NOMO-1 (cell line): ENCODE measurements at regions not wholly inside any gene's neighbourhood (a gene's known extent, or its start where the extent isn't known, plus 50 kb on each side); places are given as distances from the start of the nearest gene placed in this dataset.
"Not testable (repeated sequence)": the region's sequence is repeated elsewhere in the genome, so short reads cannot be mapped to it uniquely, and the experiment has no call there.

ENCODE experiments used
- DNase-seq, 2 experiments: peaks; one replicate each; lab custom pipeline; 2025; ENCODE audit not compliant: unreplicated experiment in 2 of 2; lab: John Stamatoyannopoulos, UW

DNA sequence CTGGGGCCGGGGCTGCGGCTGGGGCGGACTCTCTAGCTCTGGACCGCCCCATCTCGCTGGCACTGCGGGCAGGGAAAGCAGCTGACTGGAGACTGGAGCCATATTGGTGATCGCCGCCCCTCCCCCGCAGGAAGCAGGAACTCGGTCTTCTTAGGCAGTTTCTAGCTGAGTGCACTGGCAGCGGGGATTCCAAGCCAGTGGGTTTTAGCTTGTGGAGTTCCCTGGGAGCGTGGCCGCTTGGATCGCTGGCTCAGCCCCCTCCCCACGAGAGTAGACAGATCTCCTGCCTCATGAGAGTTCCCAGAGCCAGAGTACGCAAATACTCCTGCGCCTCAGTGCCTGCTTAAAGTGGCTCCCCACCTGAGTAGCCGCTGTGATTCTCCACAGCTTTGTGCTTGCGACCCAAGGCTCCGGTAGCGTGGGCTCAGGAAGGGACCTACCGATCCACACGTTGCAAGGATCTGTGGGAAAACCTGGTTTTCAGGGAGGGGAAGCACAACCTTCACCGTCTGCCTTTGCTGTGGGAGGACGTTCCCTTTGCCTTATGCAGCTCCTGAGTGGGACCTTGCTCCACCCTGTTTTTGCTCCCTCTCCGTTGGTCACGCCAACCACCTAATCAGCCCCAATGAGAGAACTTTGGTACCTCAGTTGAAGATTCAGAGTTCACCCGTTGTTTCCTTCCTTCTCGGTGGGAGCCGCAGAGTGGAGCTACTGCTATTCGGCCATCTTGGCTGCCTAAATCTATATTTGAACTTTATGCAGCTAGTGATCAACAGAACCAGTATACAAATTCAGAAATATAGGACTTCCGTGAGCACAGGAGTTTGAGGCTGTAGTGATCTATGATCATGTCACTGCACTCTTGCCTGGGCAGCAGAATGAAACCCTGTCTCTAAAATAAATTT lies 803.9 kb upstream of the PCDH10 start:
- no peak for DNase-seq

GRCh38 chr4:132346016-132346415 lies 803.1 kb upstream of the PCDH10 start:
- no peak for DNase-seq

DNA sequence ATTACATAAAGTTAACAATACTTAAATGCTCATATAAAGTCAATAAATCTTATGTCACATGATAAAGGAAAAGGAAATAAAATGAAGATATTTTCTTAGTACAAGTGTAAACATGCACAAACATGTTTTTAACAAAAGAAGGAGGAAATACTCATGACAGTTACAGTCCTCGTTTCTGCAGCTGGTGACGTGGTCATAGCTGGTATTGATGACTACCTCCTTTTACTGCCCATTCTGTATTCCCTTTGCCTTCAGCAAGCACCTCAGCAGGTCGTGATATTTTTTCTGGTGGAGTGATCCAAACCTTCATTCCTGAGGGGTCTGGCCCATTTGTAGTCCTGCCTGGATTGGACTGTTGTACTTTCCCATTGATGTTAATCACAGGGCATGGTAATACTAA lies 797.5 kb upstream of the PCDH10 start:
- DNase-seq = not testable (repeated sequence)

DNA sequence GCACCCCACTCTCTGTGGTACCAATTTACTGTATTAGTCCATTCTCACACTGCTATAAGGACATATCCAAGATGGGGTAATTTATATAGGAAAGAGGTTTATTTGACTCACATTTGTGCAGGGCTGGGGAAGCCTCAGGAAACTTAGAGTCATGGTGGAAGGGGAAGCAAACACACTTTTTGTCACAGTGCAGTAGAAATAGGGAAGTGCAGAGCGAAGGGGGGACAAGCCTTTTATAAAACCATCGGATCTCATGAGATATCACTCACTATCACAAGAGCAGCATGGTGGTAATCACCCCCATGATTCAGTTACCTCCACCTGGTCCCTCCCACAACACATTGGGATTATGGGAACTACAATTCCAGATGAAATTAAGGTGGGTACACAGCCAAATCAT lies 766.9 kb upstream of the PCDH10 start:
- DNase-seq = no peak

GRCh38 chr4:132383571-132384199 lies 765.4 kb upstream of the PCDH10 start:
- no peak for DNase-seq

DNA sequence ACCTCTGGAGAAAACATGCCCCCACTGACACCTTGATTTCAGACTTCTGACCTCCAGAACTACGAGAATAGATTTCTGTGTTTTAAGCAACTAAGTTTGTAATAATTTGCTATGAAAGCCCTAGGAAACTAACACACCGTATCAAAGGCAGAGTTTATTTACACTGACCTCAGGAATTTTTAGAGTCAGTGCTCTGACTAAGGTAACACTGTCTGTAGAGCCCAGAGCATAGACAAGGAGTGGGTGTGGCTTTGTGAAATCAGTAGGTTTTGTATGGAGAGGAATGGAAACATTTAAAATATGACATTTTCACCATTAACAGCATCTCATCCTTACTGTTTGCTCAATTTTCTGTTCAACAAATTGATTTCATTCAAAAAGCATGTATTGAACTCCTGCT lies 764.4 kb upstream of the PCDH10 start:
- DNase-seq = no peak

GRCh38 chr4:132386130-132386529 lies 763.0 kb upstream of the PCDH10 start:
- DNase-seq = no peak

DNA sequence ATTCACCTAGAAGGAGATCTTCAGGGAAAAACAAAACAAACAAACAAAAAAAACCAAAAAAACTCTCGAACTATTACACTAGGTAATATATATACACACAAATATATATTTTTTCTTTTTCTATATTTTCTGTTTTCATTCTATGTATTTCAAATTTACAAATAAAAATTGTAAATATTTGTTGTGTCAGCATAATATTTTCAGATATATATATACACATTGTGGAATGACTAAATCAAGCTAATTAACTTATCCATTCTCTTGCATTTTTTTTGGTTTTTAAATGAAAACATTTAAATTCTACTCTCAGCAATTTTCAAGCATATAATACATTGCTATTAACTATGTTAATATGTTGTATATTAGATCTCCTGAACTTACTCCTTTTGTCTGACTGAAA lies 762.0 kb upstream of the PCDH10 start:
- DNase-seq = no peak

- no peak for DNase-seq
These were observed 753.5 kb upstream of the PCDH10 start for GRCh38 chr4:132395561-132395960.

DNA sequence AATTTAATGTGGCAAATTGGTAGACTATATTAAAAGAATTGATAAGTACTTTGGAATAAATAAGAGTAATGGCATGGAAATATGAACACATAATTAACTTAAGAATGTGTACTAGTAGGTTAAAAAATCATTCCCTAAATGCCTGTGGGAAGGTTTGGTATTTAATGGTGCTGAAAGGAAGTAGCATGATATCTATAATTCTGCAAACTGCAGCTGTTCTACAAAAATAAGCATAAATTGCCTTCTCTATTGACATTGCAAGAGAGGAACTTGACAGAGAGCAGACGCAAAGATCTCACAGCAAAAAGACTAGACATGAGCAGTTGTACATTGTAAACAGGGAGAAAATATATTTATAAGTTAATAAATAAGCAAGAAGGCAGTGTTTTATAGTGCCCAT lies 752.5 kb upstream of the PCDH10 start:
- DNase-seq = no peak

- no peak for DNase-seq
These were observed 731.9 kb upstream of the PCDH10 start for GRCh38 chr4:132417220-132417619.

GRCh38 chr4:132427125-132427524 lies 722.0 kb upstream of the PCDH10 start:
- DNase-seq = no peak

DNA sequence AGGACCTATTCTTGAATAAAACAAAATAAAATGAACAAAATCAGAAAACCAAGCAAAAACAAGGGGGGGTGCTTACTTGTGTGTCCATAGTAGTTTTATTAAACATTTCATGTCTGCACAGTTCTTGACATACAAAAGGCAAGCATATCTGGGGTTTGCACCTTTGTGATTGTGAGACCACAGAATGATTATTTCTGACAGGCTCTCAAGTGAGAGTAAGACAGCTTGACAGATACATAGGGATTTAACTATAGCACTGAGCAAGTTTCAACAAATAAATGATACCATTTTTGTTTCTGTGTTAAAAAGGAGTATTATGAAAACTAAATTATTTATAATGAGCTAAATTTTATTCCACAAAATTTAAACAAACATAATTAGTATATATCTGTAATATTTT lies 712.0 kb upstream of the PCDH10 start:
- DNase-seq = no peak

DNA sequence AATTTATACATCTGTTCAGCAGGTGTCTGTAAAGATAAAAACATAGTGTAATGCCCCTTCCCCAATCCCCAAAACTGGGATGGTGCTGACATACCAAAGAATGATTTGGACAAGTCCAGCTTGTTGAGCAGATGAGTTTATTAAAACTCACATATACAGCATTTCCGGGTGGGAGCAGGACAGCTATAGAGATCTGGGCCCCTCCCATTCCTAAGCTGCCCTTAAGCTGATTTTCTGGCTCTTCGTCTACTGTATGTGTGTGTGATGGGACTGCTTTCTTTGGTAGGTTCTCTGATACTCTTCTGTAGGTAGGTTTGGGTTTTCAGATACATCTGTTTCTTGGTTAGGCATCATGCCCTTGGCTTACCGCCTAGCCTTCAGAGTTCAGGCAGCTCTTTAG lies 703.7 kb upstream of the PCDH10 start:
- DNase-seq = no peak

DNA sequence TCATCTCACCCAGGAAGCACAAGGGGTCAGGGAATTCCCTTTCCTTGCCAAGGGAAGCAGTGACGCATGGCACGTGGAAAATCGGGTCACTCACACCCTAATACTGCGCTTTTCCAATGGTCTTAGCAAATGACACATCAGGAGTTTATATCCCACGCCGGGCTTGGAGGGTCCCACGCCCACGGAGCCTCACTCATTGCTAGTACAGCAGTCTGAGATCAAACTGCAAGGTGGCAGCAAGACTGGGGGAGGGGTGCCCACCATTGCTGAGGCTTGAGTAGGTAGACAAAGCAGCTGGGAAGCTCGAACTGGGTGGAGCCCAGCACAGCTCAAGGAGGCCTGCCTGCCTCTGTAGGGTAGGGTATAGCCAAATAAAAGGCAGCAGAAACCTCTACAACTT lies 691.1 kb upstream of the PCDH10 start:
- not testable (repeated sequence) for DNase-seq

- no peak for DNase-seq
These were observed 669.6 kb upstream of the PCDH10 start for GRCh38 chr4:132479543-132479942.

DNA sequence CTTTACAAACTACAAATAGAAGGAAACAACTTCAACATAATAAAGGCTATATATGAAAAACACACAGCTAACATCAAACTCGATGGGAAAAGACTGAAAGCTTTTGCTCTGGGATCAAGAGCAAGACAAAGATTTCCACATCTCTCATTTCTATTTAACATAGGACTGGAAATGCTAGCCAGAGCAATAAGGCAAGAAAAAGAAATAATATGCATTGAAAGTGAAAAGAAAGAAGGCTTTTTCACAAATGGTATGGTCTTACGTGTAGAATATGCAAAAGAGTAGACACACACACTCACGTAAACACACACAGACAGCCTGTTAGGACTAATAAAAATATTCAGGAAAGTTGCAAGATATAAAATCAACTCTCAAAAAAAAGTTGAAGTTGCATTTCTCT lies 660.5 kb upstream of the PCDH10 start:
- no peak for DNase-seq

DNA sequence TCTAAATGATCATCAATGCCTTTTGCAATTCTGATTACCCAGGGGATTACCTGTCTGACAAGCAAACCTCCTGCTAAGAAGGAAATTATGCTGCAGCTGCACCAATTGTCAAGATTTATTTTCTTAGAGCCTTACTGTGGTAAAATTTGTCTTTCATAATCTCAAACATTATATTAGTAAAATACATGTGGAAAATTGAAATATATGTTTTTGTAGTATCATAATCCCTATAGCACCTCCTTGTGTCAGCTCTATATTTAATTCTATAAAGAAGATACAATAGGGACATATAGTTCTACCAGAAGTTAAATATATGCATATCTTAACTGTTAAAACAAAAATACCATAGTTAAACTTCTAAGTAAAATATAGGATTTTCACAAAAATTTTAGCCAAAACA lies 655.6 kb upstream of the PCDH10 start:
- no peak for DNase-seq

DNA sequence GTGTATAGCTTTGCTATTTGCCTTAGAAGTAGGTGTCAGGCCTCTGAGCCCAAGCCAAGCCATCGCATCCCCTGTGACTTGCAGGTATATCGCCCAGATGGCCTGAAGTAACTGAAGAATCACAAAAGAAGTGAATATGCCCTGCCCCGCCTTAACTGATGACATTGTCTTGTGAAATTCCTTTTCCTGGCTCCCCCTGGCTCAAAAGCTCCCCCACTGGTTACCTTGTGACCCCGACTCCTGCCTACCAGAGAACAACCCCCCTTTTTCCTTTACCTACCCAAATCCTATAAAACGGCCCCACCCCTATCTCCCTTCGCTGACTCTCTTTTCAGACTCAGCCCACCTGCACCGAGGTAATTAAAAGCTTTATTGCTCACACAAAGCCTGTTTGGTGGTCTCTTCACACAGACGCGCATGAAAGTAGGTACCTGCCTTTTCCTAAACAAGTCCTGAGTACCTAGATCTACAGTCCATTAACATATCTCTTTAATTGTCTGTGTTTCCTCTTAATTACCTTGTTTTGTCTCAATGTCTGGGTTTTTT lies 653.8 kb upstream of the PCDH10 start:
- not testable (repeated sequence) for DNase-seq

- DNase-seq = no peak
These were observed 650.9 kb upstream of the PCDH10 start for GRCh38 chr4:132498215-132498614.

DNA sequence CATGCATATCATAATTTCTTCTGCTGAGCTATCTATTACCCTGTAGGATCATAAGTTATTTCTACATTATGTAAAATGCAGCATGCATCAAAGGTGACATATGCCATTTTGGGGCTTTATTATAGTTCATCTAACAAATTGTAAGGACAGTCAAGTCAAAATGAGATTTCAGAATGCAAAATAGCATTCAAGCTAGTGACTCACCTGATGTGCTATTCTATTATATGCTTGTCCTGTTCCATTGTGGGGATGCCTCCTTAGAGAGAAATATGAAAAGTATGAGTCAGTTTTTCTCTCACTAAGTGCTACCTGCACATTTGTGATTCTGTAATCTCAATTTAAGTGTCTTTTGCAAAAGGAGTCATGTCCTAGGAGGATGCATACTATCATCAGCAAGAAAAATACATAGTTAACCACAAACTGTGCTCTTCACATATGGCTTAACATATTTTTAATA lies 647.0 kb upstream of the PCDH10 start:
- DNase-seq = no peak

DNA sequence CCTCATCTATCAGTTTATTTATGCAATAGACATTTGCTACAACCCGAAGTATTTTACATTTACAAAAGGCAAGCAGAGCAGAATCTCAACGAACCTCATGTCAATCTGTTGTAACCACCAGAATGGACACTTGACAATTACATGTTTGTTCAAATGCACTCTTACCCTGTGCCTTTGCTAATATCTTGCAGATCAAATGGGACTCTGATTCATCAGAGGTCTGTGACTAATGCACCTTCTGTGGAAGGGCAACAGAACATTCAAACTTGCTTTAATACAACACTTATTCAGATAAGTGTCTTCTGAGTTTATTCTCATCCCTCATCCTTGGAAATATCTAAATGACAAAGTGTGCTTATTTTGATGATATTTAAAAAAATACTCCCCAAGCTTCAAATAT lies 644.7 kb upstream of the PCDH10 start:
- no peak for DNase-seq
